SK-N-SH treated with all-trans-retinoic acid at 6 μM for 48 hours (cell line): ENCODE measurements at regions not wholly inside any gene's neighbourhood (a gene's known extent, or its start where the extent isn't known, plus 50 kb on each side); places are given as distances from the start of the nearest gene placed in this dataset.

ENCODE experiments used
- ATAC-seq: fragments of 200-7000 bp; cut with Tn5 transposase; 3 replicates; pipeline ENCODE4 v1.9.1; 2020; ENCODE audit warnings: mild to moderate bottlenecking, moderate library complexity
- ARNTL ChIP-seq: fragments of 450-650 bp; formaldehyde crosslinking; IDR thresholded peaks from 2 replicates; pipeline ENCODE4 v1.5.0; 2020; ENCODE audit warnings: low read depth, mild to moderate bottlenecking, moderate library complexity, borderline replicate concordance
- BACH2 ChIP-seq: fragments of 250-450 bp; sonication (Bioruptor Pico); IDR thresholded peaks from 2 replicates; pipeline ENCODE4 v1.9.0; 2021; ENCODE audit warnings: mild to moderate bottlenecking, borderline replicate concordance
- CREB5 ChIP-seq: fragments of 250-450 bp; sonication (Bioruptor Pico); IDR thresholded peaks from 2 replicates; pipeline ENCODE4 v1.5.1; 2020; ENCODE audit warnings: low read depth, mild to moderate bottlenecking, moderate library complexity
- CSDC2 ChIP-seq: fragments of 250-450 bp; sonication (Bioruptor Pico); IDR thresholded peaks from 2 replicates; pipeline ENCODE4 v1.5.0; 2020; ENCODE audit warnings: mild to moderate bottlenecking, moderate library complexity
- CSRNP3 ChIP-seq: fragments of 250-450 bp; sonication (Bioruptor Pico); IDR thresholded peaks from 2 replicates; pipeline ENCODE4 v1.5.1; 2021; ENCODE audit warnings: mild to moderate bottlenecking, moderate library complexity
- ESRRG ChIP-seq: fragments of 250-450 bp; sonication (Bioruptor Pico); IDR thresholded peaks from 2 replicates; pipeline ENCODE4 v1.6.1; 2021; ENCODE audit warnings: mild to moderate bottlenecking
- GLIS3 ChIP-seq: fragments of 250-450 bp; sonication (Bioruptor Pico); IDR thresholded peaks from 2 replicates; pipeline ENCODE4 v1.5.0; 2020; ENCODE audit warnings: mild to moderate bottlenecking, moderate library complexity
- ISL1 ChIP-seq: fragments of 250-450 bp; sonication (Bioruptor Pico); IDR thresholded peaks from 2 replicates; pipeline ENCODE4 v2.1.2; 2022; ENCODE audit warnings: mild to moderate bottlenecking, moderate library complexity
- OSR1 ChIP-seq: fragments of 250-450 bp; sonication (Bioruptor Pico); IDR thresholded peaks from 2 replicates; pipeline ENCODE4 v1.8.0; 2022; ENCODE audit warnings: moderate library complexity, mild to moderate bottlenecking, inconsistent platforms
- POU6F1 ChIP-seq: fragments of 250-450 bp; sonication (Bioruptor Pico); IDR thresholded peaks from 2 replicates; pipeline ENCODE4 v1.8.0; 2021; ENCODE audit warnings: low read depth, mild to moderate bottlenecking, moderate library complexity, borderline replicate concordance
- PPARA ChIP-seq: fragments of 250-450 bp; sonication (Bioruptor Pico); IDR thresholded peaks from 2 replicates; pipeline ENCODE4 v1.5.0; 2020; ENCODE audit warnings: mild to moderate bottlenecking, borderline replicate concordance
- RARB ChIP-seq: fragments of 250-450 bp; sonication (Bioruptor Pico); IDR thresholded peaks from 2 replicates; pipeline ENCODE4 v1.8.0; 2021; ENCODE audit warnings: mild to moderate bottlenecking, moderate library complexity
- SNAI2 ChIP-seq: fragments of 250-450 bp; sonication (Bioruptor Pico); IDR thresholded peaks from 2 replicates; pipeline ENCODE4 v1.5.0; 2020; ENCODE audit warnings: mild to moderate bottlenecking, moderate library complexity
- TCF4 ChIP-seq: fragments of 250-450 bp; sonication (Bioruptor Pico); IDR thresholded peaks from 2 replicates; pipeline ENCODE4 v1.8.0; 2021; ENCODE audit warnings: mild to moderate bottlenecking, moderate library complexity, borderline replicate concordance
- TOX ChIP-seq: fragments of 250-450 bp; sonication (Bioruptor Pico); IDR thresholded peaks from 2 replicates; pipeline ENCODE4 v1.8.0; 2021; ENCODE audit warnings: mild to moderate bottlenecking, moderate library complexity, borderline replicate concordance
- TSHZ2 ChIP-seq: fragments of 250-450 bp; sonication (Bioruptor Pico); IDR thresholded peaks from 2 replicates; pipeline ENCODE4 v1.5.0; 2020; ENCODE audit warnings: mild to moderate bottlenecking, moderate library complexity
- ZFP3 ChIP-seq: fragments of 250-450 bp; sonication (Bioruptor Pico); IDR thresholded peaks from 2 replicates; pipeline ENCODE4 v1.5.0; 2020; ENCODE audit warnings: mild to moderate bottlenecking, moderate library complexity
- ZFP30 ChIP-seq: fragments of 450-650 bp; formaldehyde crosslinking; IDR thresholded peaks from 2 replicates; pipeline ENCODE4 v1.5.0; 2022; ENCODE audit warnings: mild to moderate bottlenecking, moderate library complexity
- ZNF565 ChIP-seq: fragments of 450-650 bp; formaldehyde crosslinking; conservative IDR thresholded peaks from 2 replicates; pipeline ENCODE4 v1.5.0; 2020; ENCODE audit warnings: low read depth, mild to moderate bottlenecking, moderate library complexity
- ZNF70 ChIP-seq: fragments of 450-650 bp; formaldehyde crosslinking; IDR thresholded peaks from 2 replicates; pipeline ENCODE4 v1.5.0; 2020; ENCODE audit warnings: mild to moderate bottlenecking, moderate library complexity
- ZNF8 ChIP-seq: fragments of 450-650 bp; formaldehyde crosslinking; IDR thresholded peaks from 2 replicates; pipeline ENCODE4 v1.5.0; 2020; ENCODE audit warnings: mild to moderate bottlenecking, moderate library complexity

GRCh38 chr3:80405618-80406017 is 637.8 kb upstream of the ROBO1 start:
- no peak for TF ChIP-seq CSRNP3 (CRISPR knock-in tag)
- no peak for TF ChIP-seq BACH2 (CRISPR knock-in tag)
- TF ChIP-seq, all 23 proteins: peak for 0
- ATAC-seq, result no peak

- TF ChIP-seq ESRRG (CRISPR knock-in tag), result no peak
- no peak for TF ChIP-seq RARB
- no peak for TF ChIP-seq TOX
- TF ChIP-seq ZNF8 (CRISPR knock-in tag), result no peak
- TF ChIP-seq BACH2 (CRISPR knock-in tag), result no peak
- no peak for TF ChIP-seq POU6F1 (CRISPR knock-in tag)
- TF ChIP-seq GLIS3, result no peak
- TF ChIP-seq PPARA, result no peak
- no peak for TF ChIP-seq ZFP30 (CRISPR knock-in tag)
- no peak for TF ChIP-seq OSR1 (CRISPR knock-in tag)
- TF ChIP-seq ZNF70 (CRISPR knock-in tag), result no peak
- no peak for TF ChIP-seq TSHZ2 (CRISPR knock-in tag)
- no peak for TF ChIP-seq TCF4 (CRISPR knock-in tag)
- no peak for TF ChIP-seq CSDC2 (CRISPR knock-in tag)
- no peak for ATAC-seq
Measured at GRCh38 chr3:80395023-80395422, 627.2 kb upstream of the ROBO1 start.

GRCh38 chr3:80391573-80391972 is 623.8 kb upstream of the ROBO1 start:
- no peak for TF ChIP-seq TCF4 (CRISPR knock-in tag)
- ATAC-seq, result no peak

GRCh38 chr3:80384811-80385210 is 617.0 kb upstream of the ROBO1 start:
- no peak for ATAC-seq
- TF ChIP-seq GLIS3, result no peak
- TF ChIP-seq SNAI2 (CRISPR knock-in tag), result no peak
- no peak for TF ChIP-seq ZFP30 (CRISPR knock-in tag)
- TF ChIP-seq ISL1, result no peak
- TF ChIP-seq PPARA, result no peak
- no peak for TF ChIP-seq CSDC2 (CRISPR knock-in tag)
- no peak for TF ChIP-seq ESRRG (CRISPR knock-in tag)
- no peak for TF ChIP-seq ZNF70 (CRISPR knock-in tag)
- TF ChIP-seq TOX, result no peak
- TF ChIP-seq POU6F1 (CRISPR knock-in tag), result no peak
- no peak for TF ChIP-seq ZNF8 (CRISPR knock-in tag)
- no peak for TF ChIP-seq ZNF565 (CRISPR knock-in tag)
- no peak for TF ChIP-seq ZFP3 (CRISPR knock-in tag)
- no peak for TF ChIP-seq ARNTL (CRISPR knock-in tag)

GRCh38 chr3:80374423-80374822 is 606.6 kb upstream of the ROBO1 start:
- no peak for ATAC-seq
- TF ChIP-seq ISL1, result no peak
- no peak for TF ChIP-seq POU6F1 (CRISPR knock-in tag)
- no peak for TF ChIP-seq SNAI2 (CRISPR knock-in tag)
- no peak for TF ChIP-seq ARNTL (CRISPR knock-in tag)
- no peak for TF ChIP-seq CSDC2 (CRISPR knock-in tag)
- no peak for TF ChIP-seq CREB5
- no peak for TF ChIP-seq TSHZ2 (CRISPR knock-in tag)
- no peak for TF ChIP-seq TCF4 (CRISPR knock-in tag)
- TF ChIP-seq ZNF8 (CRISPR knock-in tag), result no peak
- TF ChIP-seq ZFP3 (CRISPR knock-in tag), result no peak
